ENCODE measurements at regions not wholly inside any gene's neighbourhood (a gene's known extent, or its start where the extent isn't known, plus 50 kb on each side); places are given as distances from the start of the nearest gene placed in this dataset.
A peak's percentile ranks its signal among the peaks of the same experiment; 100 is the strongest.
"Not testable (repeated sequence)": the region's sequence is repeated elsewhere in the genome, so short reads cannot be mapped to it uniquely, and the experiment has no call there.

DNA sequence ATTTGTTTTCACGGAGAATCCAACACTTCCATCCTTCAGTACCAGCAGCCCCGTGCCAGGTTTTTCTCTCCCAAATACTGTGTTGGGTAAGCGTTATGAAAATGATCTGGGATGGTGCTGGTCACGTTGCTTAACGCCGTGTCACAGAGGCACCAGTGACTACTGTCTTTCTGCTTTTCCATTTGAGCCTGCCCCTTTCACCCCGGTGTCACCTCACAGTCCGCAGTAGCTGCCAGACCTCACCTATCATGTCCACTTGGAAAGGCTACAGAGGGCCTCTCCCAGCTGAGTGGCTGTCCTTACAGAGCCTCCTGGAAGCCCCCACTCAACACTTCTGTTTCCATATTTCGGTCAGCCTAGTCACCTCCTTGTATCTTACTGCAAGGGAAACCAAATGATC is 176.5 kb upstream of the ARID1B start:
- DNase-seq (ENCODE audit: low read depth): no peak

DNA sequence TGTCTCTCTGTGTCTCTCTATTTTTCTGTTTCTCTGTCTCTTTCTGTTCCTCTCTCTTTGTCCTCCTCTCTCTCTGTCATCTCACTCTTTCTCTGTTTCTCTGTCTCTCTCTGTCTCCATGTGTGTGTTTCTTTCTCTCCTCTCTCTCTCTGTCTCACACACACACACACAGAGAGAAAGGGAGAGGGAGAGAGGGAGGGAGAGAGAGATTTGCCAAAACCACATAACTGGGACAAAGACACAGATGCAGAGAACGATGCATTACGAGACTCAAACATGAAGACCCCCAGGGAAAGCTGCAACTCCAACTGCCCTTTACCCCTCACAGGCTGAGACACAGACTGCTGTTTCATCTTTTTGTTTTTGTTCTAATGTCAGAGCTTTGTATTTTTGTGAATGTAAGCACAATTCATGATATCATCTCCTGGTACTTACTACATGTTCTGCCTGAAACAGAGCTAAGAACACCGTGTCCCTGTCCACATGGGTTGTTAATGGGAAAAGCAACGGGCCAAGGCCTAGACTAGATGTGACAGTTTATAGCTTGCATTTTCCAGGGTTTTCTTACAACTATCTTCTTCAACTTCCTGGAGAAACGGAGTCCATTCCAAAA is 177.1 kb upstream of the ARID1B start:
- DNase-seq (ENCODE audit: low read depth): no peak

DNA sequence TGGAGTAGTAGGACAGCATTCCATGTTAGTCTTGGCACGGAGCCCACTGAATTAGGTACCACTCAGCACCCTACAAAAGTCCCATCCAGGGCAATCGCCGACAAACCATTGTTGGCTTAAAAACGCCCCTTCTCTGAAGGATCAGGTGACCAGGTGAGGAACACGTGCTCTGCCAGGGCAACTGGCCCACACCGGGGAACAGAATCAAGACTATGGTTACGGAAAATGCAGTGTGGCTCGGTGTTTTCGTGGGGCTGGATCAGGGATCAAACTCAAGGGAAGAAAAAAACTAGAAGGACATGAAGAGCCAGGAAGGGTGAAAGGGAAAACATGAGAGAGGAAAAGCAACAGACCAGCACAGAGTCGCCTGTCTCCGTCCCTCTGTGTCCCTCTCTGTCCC is 177.8 kb upstream of the ARID1B start:
- DNase-seq (ENCODE audit: low read depth): no peak

DNA sequence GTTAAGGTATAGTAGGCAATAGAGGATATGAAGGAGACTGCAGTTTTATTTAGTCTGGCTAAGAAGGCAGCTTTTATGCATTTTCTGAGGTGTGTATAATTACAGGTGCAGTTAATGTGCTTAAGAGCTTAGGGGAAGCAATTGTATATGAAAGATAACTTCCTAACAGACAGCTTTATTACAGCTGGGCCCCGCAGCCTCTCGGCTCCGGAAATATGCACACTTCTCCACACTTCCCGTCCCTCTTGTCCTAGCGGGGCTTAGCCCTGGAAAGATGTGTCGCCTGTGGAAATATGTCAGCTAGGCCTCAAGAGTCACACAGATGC is 178.4 kb upstream of the ARID1B start:
- DNase-seq (ENCODE audit: low read depth): no peak

DNA sequence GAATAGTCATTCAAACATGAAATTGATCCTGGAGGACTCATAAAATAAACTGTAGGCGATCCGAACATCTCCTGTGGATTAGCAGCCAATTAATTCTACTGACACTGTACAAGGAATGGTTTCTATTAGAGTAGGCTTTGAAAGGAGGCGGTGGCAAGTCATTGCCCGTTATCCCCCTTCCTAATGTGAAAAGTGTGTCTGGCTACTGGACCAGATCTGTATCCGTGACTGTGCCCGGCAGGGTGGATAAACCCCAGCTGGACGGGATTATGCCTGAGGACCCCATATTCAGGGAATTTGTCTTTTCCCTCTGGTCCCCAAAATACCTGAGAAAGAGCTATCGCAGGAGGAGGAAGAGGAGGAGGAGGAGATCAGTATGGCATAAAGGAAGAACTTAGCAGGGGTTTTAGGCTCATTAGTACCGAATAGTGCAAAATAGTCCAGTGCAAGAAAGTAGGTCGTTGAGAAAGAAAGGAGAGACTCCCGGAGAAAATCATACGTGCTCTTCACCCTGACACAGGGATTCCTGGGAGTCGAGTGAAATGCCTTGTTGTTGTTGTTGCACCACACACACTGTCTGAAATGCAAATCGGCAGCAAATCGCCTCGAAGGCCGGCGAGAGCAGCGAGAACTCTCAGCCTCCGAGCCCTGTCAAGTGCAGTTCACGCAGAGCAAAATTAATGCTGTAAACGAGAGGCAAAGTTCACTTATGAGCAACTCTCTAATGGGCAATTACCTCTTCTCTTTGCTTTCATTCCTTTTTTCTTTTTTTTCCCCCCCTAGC is 178.9 kb upstream of the ARID1B start:
- DNase-seq (ENCODE audit: low read depth): no peak

DNA sequence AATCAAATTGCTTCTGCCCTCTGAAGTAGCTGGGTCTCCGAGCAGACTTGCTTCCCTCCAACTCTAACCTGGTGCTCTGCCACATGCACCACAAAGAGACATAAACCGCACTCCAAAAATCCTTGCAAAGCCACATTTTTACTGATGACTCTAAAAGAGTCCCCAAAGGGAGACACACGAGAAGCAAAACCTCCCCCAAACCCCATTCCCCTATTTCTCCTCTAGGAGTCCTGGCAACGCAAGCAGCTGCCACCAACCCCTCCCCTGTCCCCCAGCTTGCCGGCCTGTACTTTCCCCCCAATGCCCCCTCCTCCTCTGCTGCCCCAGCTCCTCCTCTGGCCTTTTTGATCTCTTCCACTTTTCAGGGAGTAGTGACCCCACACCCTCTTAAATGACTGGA is 180.1 kb upstream of the ARID1B start:
- DNase-seq (ENCODE audit: low read depth): no peak

DNA sequence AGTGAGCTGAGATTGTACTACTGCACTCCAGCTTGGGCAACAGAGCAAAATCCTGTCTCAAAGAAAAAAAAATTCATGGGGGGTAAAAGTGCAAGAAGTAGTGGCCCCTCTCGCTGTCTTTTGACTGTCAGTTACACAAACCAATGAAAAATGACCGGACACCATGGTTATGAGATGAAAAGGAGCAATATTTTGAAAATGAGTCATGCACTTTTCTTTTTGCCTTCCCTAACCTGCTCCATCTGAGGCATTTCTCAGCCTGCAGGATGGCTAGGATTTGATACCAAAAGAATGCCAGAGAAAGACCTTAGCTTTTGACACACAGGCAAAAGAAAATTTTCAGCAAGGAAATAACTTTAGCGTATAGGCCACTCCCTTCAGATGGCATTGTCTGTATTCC is 181.7 kb upstream of the ARID1B start:
- no peak for DNase-seq (ENCODE audit: low read depth)

GRCh38 chr6:156593893-156594292 is 183.3 kb upstream of the ARID1B start:
- DNase-seq (ENCODE audit: low read depth): no peak

GRCh38 chr6:156593127-156593526 is 184.1 kb upstream of the ARID1B start:
- no peak for DNase-seq (ENCODE audit: low read depth)

GRCh38 chr6:156590482-156590881 is 186.7 kb upstream of the ARID1B start:
- no peak for DNase-seq (ENCODE audit: low read depth)

DNA sequence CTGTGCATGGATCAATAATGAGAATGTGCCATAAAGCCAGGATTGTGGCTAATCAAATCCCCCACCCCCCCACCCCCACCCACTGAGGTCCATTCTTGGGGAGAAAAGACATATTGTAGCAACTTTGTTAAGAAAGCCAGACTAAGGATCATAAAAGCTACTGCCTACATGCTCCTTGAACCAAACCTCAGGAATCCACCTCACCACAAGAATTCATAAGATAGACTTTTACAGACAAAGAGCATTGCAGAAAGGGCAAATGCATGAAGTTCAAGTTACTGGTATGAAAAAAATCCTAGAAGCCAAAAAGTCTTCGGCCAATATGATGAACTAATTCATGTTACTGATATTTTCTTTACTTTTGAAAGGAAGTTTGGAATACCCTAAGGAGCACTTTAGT is 187.9 kb upstream of the ARID1B start:
- no peak for DNase-seq (ENCODE audit: low read depth)

GRCh38 chr6:156587751-156588301 is 189.4 kb upstream of the ARID1B start:
- no peak for DNase-seq (ENCODE audit: low read depth)

- DNase-seq (ENCODE audit: low read depth): no peak
These were observed 190.1 kb upstream of the ARID1B start for GRCh38 chr6:156587071-156587470.

- no peak for DNase-seq (ENCODE audit: low read depth)
These were observed 191.3 kb upstream of the ARID1B start for GRCh38 chr6:156585859-156586258.

GRCh38 chr6:156584121-156584520 is 193.1 kb upstream of the ARID1B start:
- not testable (repeated sequence) for DNase-seq (ENCODE audit: low read depth)

DNA sequence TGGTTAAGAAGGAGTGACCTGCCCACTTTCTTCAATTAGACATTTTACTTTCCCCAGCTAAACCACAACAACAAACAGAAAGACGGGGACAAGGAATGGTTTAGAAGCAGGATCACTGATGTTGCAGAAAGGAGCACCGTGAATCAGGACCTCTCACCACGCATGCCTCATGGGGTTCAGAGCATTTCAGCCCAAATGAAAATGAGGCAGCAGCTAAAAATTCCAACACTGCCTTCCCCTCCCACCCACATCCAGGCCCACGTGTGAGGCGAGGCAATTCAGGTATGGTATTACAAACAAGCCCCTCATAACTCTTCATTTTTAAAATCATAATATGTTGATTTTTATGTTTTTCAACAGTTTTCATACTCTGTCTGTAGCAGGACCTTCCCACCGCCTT is 194.1 kb upstream of the ARID1B start:
- DNase-seq (ENCODE audit: low read depth): no peak

GRCh38 chr6:156582509-156582992 is 194.6 kb upstream of the ARID1B start:
- no peak for DNase-seq (ENCODE audit: low read depth)

- no peak for DNase-seq (ENCODE audit: low read depth)
These were observed 197.6 kb upstream of the ARID1B start for GRCh38 chr6:156579564-156579963.

- no peak for DNase-seq (ENCODE audit: low read depth)
These were observed 199.4 kb upstream of the ARID1B start for GRCh38 chr6:156577749-156578148.

GRCh38 chr6:156575361-156575760 is 201.8 kb upstream of the ARID1B start:
- no peak for DNase-seq (ENCODE audit: low read depth)

- DNase-seq (ENCODE audit: low read depth): no peak
These were observed 212.4 kb upstream of the ARID1B start for GRCh38 chr6:156564807-156565149.

GRCh38 chr6:156564127-156564806 is 212.9 kb upstream of the ARID1B start:
- DNase-seq (ENCODE audit: low read depth): peak; percentile 47

DNA sequence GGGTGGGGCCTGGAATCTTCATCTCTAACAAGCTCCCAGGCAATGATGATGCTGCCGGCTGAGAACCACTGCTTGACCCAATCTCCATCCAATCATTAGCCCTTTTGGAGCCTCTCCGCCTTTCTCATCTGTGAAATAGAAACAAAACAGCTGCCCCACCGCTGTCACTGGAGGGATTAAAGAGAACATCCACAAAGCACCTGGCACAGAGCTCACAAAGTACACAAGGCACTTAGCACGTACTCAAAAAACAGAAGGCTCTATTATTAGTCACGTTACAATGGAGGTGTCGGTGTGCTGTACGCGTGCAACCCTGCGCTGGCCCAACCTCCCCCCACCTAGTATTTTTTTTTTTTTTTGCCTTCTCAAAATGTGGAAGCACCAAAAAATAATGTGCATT is 213.5 kb upstream of the ARID1B start:
- DNase-seq (ENCODE audit: low read depth): no peak
